GM12878 (cell line): ENCODE measurements at regions not wholly inside any gene's neighbourhood (a gene's known extent, or its start where the extent isn't known, plus 50 kb on each side); places are given as distances from the start of the nearest gene placed in this dataset.

Source experiments
- ATAC-seq: fragments of 200-7000 bp; cut with Tn5 transposase; 3 replicates; pipeline ENCODE4 v1.9.1; 2020; ENCODE audit warnings: mild to moderate bottlenecking, moderate library complexity
- BruUV-seq: library from RNA; stranded (reverse); fragments of 400-500 nt; replicated peaks from 2 replicates; lab custom pipeline; 2021; lab: Mats Ljungman, UMichigan
- CTCF ChIA-PET: fragments of 300-600 bp; sonication (Branson Sonifier 250); formaldehyde crosslinking; extraction: SDS; loops from one replicate; lab custom pipeline; 2021; ENCODE audit warnings: inconsistent platforms; lab: Yijun Ruan, JAX
- POLR2A ChIA-PET: fragments of 350-600 bp; formaldehyde crosslinking; extraction: SDS; loops from one replicate; lab custom pipeline; 2021; ENCODE audit warnings: inconsistent platforms; lab: Charles Lee
- RAD21 ChIA-PET: fragments of 300-600 bp; sonication (Branson Sonifier 250); formaldehyde crosslinking; loops from one replicate; lab custom pipeline; 2023; ENCODE audit warnings: antibody characterized with exemption; ENCODE audit not compliant: unreplicated experiment; lab: Charles Lee
- SMC1A ChIA-PET: fragments of 300-600 bp; sonication (Branson Sonifier 250); formaldehyde crosslinking; loops from one replicate; lab custom pipeline; 2023; ENCODE audit not compliant: unreplicated experiment, uncharacterized antibody; lab: Charles Lee
- DNase-seq: peaks from one replicate; pipeline ENCODE4 v3.0.0-alpha.2; 2011; ENCODE audit warnings: low read depth, low spot score
- FAIRE-seq: peaks from 3 replicates; lab custom pipeline; 2011; peaks lifted over from hg19 to GRCh38; lab: Jason Lieb, UNC
- H2AFZ ChIP-seq: 2 replicates; pipeline ENCODE4 v1.6.0; 2011; ENCODE audit warnings: low read depth, low read length, control low read depth; ENCODE audit not compliant: control insufficient read depth
- H3K27ac ChIP-seq: 2 replicates; pipeline ENCODE4 v1.5.1; 2011; ENCODE audit warnings: control low read depth; ENCODE audit not compliant: control insufficient read depth, insufficient read depth
- H3K27me3 ChIP-seq, 2 experiments: replicated peaks in 1 of 2; 2 replicates each; pipeline versions ENCODE4 v1.6.0 to v1.6.1; 2011; ENCODE audit warnings: low read length in 1 of 2; ENCODE audit not compliant: control insufficient read depth in 2 of 2, insufficient read depth in 2 of 2
- H3K36me3 ChIP-seq, 2 experiments: 2 replicates each; pipeline ENCODE4 v1.5.1; 2011; ENCODE audit warnings: low read length in 1 of 2; ENCODE audit not compliant: control insufficient read depth in 2 of 2, insufficient read depth in 2 of 2
- H3K4me1 ChIP-seq: 2 replicates; pipeline ENCODE4 v1.6.1; 2011; ENCODE audit warnings: mild to moderate bottlenecking, low read length, moderate library complexity, mixed read lengths; ENCODE audit not compliant: control insufficient read depth, insufficient read depth
- H3K4me2 ChIP-seq: 2 replicates; pipeline ENCODE4 v1.6.0; 2011; ENCODE audit warnings: control low read depth; ENCODE audit not compliant: control insufficient read depth, insufficient read depth
- H3K4me3 ChIP-seq: fragments of 200-600 bp; sonication (generic); 2 replicates; pipeline ENCODE4 v1.5.1; 2016
- H3K79me2 ChIP-seq: 2 replicates; pipeline ENCODE4 v1.6.0; 2011; ENCODE audit warnings: low read length; ENCODE audit not compliant: control insufficient read depth, insufficient read depth
- H3K9ac ChIP-seq: 2 replicates; pipeline ENCODE4 v1.8.0; 2011; ENCODE audit warnings: low read length, control low read depth, mixed read lengths; ENCODE audit not compliant: control insufficient read depth, insufficient read depth
- H3K9me3 ChIP-seq: replicated peaks from 3 replicates; pipeline ENCODE4 v1.5.1; 2011; ENCODE audit warnings: mild to moderate bottlenecking, low read length; ENCODE audit not compliant: control insufficient read depth, insufficient read depth
- H4K20me1 ChIP-seq: 2 replicates; pipeline ENCODE4 v1.6.0; 2011; ENCODE audit not compliant: control insufficient read depth, insufficient read depth
- CREM ChIP-seq: IDR thresholded peaks from 2 replicates; pipeline ENCODE4 v1.6.1; 2014; ENCODE audit warnings: antibody characterized with exemption, low read depth
- IKZF2 ChIP-seq, 2 experiments: fragments of 450-650 bp; IDR thresholded peaks; 2 replicates each; pipeline ENCODE4 v1.6.1; 2017; ENCODE audit warnings: mild to moderate bottlenecking in 2 of 2, moderate library complexity in 2 of 2
- RAD21 ChIP-seq: IDR thresholded peaks from 2 replicates; pipeline ENCODE4 v1.6.1; 2011; ENCODE audit warnings: mild to moderate bottlenecking, low read depth, low read length, moderate library complexity; ENCODE audit not compliant: insufficient read depth
- RB1 ChIP-seq: fragments of 450-650 bp; formaldehyde crosslinking; IDR thresholded peaks from 2 replicates; pipeline ENCODE4 v1.6.1; 2017; ENCODE audit warnings: mild to moderate bottlenecking, borderline replicate concordance
- SIN3A ChIP-seq: IDR thresholded peaks from 2 replicates; pipeline ENCODE4 v1.6.1; 2012; ENCODE audit warnings: low read depth, low read length, improper control_type of control experiment
- TCF3 ChIP-seq: IDR thresholded peaks from 2 replicates; pipeline ENCODE4 v1.6.1; 2012; ENCODE audit warnings: low read depth, mild to moderate bottlenecking, low read length, borderline replicate concordance; ENCODE audit not compliant: insufficient read depth
- WGBS: methylation state at CpG from one replicate; pipeline ENCODE4 v1.1.6; 2016; ENCODE audit warnings: low lambda C conversion rate; ENCODE audit not compliant: insufficient replicate concordance, insufficient coverage; ENCODE audit errors: missing lambda C conversion rate; 5-methylcytosine and 5-hydroxymethylcytosine counted together
- in situ Hi-C: fragments of 300-500 bp; cut with MboI; formaldehyde crosslinking; loops from 9 replicates; pipeline ENCODE4 v1.14.3; 2018; ENCODE audit warnings: mixed read lengths
- intact Hi-C: fragments of 100-400 bp; cut with micrococcal nuclease; formaldehyde crosslinking; loops from one replicate; pipeline ENCODE4 v1.14.2; 2022; ENCODE audit not compliant: unreplicated experiment
- TF ChIP-seq, protein P1 (sequence below): fragments of 150-350 bp; IDR thresholded peaks from 2 replicates; pipeline ENCODE4 v1.6.1; 2014; ENCODE audit warnings: mild to moderate bottlenecking, low read depth, low read length
- TF ChIP-seq, protein P2 (sequence below): fragments of 450-650 bp; IDR thresholded peaks from 2 replicates; pipeline ENCODE4 v1.6.1; 2018; ENCODE audit warnings: mild to moderate bottlenecking, low read depth, moderate library complexity; ENCODE audit not compliant: partially characterized antibody
- TF ChIP-seq, protein P3 (sequence below): fragments of 450-650 bp; IDR thresholded peaks from 2 replicates; pipeline ENCODE4 v1.6.1; 2017; ENCODE audit warnings: mild to moderate bottlenecking, moderate library complexity

DNA sequence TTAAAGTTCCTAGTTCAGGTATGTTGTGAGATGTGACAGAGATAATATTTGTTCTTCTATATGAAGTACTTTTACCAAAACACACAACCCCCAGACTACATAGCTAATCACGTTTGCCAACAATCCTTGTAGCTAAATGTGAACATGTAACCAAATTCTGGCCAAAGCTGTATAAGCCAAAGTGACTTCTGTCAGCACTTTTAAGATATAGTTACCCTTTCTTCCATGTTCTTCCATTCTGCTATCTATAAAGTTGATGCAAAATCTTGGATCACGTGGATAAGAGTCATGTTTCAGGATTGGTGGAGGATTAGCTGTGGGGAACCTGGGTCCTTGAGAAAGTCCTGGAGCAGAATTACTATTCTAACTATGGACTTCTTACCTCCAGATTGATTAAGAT, 1366.6 kb downstream of the FSCB start:
- no peak overlapping the region for H3K4me2 ChIP-seq
- H4K20me1 ChIP-seq = no peaks in the 10 kb centered on the region
- H3K27me3 ChIP-seq = no peaks in the 10 kb centered on the region
- no peak overlapping the region for H3K27ac ChIP-seq
- no peaks in the 10 kb centered on the region for H3K79me2 ChIP-seq
- no peak overlapping the region for H2AFZ ChIP-seq
- H3K4me1 ChIP-seq = no peaks in the 10 kb centered on the region
- no peaks in the 10 kb centered on the region for H3K36me3 ChIP-seq
- no peaks in the 10 kb centered on the region for H3K9me3 ChIP-seq
- WGBS = 6% methylated on average over 2 of the region's 2 CpGs
- no TSS peak for BruUV-seq
- ChIA-PET RAD21 (no interaction called here), CTCF (no interaction called here), POLR2A (no interaction called here), SMC1A (no interaction called here)
- no peak for DNase-seq
- intact Hi-C loops (no loop called here), in situ Hi-C loops (no loop called here)
- H3K4me3 ChIP-seq = no peak overlapping the region
- no peak overlapping the region for H3K9ac ChIP-seq
- FAIRE-seq = no peak
- no peak for ATAC-seq
- TF ChIP-seq IKZF2 (IDR thresholded peaks at IDR 0.05) (no peak), CREM (no peak), SIN3A (no peak), TCF3 (no peak), RAD21 (no peak), RB1 (no peak)
- TF ChIP-seq, protein P1, sequence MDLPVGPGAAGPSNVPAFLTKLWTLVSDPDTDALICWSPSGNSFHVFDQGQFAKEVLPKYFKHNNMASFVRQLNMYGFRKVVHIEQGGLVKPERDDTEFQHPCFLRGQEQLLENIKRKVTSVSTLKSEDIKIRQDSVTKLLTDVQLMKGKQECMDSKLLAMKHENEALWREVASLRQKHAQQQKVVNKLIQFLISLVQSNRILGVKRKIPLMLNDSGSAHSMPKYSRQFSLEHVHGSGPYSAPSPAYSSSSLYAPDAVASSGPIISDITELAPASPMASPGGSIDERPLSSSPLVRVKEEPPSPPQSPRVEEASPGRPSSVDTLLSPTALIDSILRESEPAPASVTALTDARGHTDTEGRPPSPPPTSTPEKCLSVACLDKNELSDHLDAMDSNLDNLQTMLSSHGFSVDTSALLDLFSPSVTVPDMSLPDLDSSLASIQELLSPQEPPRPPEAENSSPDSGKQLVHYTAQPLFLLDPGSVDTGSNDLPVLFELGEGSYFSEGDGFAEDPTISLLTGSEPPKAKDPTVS = no peak
- TF ChIP-seq, protein P2, sequence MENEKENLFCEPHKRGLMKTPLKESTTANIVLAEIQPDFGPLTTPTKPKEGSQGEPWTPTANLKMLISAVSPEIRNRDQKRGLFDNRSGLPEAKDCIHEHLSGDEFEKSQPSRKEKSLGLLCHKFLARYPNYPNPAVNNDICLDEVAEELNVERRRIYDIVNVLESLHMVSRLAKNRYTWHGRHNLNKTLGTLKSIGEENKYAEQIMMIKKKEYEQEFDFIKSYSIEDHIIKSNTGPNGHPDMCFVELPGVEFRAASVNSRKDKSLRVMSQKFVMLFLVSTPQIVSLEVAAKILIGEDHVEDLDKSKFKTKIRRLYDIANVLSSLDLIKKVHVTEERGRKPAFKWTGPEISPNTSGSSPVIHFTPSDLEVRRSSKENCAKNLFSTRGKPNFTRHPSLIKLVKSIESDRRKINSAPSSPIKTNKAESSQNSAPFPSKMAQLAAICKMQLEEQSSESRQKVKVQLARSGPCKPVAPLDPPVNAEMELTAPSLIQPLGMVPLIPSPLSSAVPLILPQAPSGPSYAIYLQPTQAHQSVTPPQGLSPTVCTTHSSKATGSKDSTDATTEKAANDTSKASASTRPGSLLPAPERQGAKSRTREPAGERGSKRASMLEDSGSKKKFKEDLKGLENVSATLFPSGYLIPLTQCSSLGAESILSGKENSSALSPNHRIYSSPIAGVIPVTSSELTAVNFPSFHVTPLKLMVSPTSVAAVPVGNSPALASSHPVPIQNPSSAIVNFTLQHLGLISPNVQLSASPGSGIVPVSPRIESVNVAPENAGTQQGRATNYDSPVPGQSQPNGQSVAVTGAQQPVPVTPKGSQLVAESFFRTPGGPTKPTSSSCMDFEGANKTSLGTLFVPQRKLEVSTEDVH = no peak
- TF ChIP-seq, protein P3, sequence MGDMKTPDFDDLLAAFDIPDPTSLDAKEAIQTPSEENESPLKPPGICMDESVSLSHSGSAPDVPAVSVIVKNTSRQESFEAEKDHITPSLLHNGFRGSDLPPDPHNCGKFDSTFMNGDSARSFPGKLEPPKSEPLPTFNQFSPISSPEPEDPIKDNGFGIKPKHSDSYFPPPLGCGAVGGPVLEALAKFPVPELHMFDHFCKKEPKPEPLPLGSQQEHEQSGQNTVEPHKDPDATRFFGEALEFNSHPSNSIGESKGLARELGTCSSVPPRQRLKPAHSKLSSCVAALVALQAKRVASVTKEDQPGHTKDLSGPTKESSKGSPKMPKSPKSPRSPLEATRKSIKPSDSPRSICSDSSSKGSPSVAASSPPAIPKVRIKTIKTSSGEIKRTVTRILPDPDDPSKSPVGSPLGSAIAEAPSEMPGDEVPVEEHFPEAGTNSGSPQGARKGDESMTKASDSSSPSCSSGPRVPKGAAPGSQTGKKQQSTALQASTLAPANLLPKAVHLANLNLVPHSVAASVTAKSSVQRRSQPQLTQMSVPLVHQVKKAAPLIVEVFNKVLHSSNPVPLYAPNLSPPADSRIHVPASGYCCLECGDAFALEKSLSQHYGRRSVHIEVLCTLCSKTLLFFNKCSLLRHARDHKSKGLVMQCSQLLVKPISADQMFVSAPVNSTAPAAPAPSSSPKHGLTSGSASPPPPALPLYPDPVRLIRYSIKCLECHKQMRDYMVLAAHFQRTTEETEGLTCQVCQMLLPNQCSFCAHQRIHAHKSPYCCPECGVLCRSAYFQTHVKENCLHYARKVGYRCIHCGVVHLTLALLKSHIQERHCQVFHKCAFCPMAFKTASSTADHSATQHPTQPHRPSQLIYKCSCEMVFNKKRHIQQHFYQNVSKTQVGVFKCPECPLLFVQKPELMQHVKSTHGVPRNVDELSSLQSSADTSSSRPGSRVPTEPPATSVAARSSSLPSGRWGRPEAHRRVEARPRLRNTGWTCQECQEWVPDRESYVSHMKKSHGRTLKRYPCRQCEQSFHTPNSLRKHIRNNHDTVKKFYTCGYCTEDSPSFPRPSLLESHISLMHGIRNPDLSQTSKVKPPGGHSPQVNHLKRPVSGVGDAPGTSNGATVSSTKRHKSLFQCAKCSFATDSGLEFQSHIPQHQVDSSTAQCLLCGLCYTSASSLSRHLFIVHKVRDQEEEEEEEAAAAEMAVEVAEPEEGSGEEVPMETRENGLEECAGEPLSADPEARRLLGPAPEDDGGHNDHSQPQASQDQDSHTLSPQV = no peak
